Vagina (tissue), 2 donors: ENCODE measurements at regions not wholly inside any gene's neighbourhood (a gene's known extent, or its start where the extent isn't known, plus 50 kb on each side); places are given as distances from the start of the nearest gene placed in this dataset.
"Not testable (repeated sequence)": the region's sequence is repeated elsewhere in the genome, so short reads cannot be mapped to it uniquely, and the experiment has no call there.

Experiments used
- POLR2A ChIP-seq, 2 donors: fragments of 450-650 bp; IDR thresholded peaks; one replicate each; pipeline ENCODE4 v1.6.1; 2017; ENCODE audit warnings: antibody characterized with exemption in 2 of 2, mild to moderate bottlenecking in 2 of 2, moderate library complexity in 2 of 2
- POLR2AphosphoS5 ChIP-seq, 2 donors: sonication (generic); formaldehyde crosslinking; IDR thresholded peaks; one replicate each; pipeline ENCODE4 v1.9.0; 2017; ENCODE audit warnings: antibody characterized with exemption in 2 of 2, mild to moderate bottlenecking in 2 of 2, low read depth in 1 of 2; ENCODE audit not compliant: insufficient read depth in 1 of 2
- TF ChIP-seq, protein P1 (sequence below), 3 experiments: fragments of 450-650 bp in 2 of 3; fragments of 200-600 bp in 1 of 3; sonication (generic) in 1 of 3; IDR thresholded peaks; one replicate each; pipeline ENCODE4 v1.5.1; 2017 to 2019; ENCODE audit warnings: antibody characterized with exemption in 3 of 3, mild to moderate bottlenecking in 2 of 3, moderate library complexity in 2 of 3

DNA sequence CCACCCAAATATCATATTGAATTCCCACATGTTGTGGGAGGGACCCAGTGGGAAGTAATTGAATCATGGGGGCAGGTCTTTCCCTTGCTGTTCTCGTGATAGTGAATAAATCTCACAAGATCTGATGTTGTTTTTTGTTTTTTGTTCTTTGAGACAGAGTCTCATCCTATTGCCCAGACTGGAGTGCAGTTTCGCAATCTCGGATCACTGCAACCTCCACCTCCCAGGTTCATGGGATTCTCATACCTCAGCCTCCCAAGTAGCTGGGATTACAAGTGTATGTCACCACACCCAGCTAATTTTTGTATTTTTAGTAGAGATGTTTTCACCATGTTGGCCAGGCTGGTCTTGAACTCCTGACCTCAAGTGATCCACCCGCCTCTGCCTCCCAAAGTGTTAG lies 552.6 kb upstream of the VRK2 start:
- TF ChIP-seq, protein P1, sequence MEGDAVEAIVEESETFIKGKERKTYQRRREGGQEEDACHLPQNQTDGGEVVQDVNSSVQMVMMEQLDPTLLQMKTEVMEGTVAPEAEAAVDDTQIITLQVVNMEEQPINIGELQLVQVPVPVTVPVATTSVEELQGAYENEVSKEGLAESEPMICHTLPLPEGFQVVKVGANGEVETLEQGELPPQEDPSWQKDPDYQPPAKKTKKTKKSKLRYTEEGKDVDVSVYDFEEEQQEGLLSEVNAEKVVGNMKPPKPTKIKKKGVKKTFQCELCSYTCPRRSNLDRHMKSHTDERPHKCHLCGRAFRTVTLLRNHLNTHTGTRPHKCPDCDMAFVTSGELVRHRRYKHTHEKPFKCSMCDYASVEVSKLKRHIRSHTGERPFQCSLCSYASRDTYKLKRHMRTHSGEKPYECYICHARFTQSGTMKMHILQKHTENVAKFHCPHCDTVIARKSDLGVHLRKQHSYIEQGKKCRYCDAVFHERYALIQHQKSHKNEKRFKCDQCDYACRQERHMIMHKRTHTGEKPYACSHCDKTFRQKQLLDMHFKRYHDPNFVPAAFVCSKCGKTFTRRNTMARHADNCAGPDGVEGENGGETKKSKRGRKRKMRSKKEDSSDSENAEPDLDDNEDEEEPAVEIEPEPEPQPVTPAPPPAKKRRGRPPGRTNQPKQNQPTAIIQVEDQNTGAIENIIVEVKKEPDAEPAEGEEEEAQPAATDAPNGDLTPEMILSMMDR (IDR thresholded peaks at IDR 0.05) = not testable (repeated sequence)
- not testable (repeated sequence) for TF ChIP-seq POLR2AphosphoS5 (IDR thresholded peaks at IDR 0.05; ENCODE audit: insufficient read depth in 1 of 2, low read depth in 1 of 2); POLR2A (IDR thresholded peaks at IDR 0.05)
